ENCODE measurements at regions not wholly inside any gene's neighbourhood (a gene's known extent, or its start where the extent isn't known, plus 50 kb on each side); places are given as distances from the start of the nearest gene placed in this dataset.
"Not testable (repeated sequence)": the region's sequence is repeated elsewhere in the genome, so short reads cannot be mapped to it uniquely, and the experiment has no call there.

- DNase-seq (ENCODE audit: low read depth) = no peak
Measured at GRCh38 chr6:170198298-170198697, 92.6 kb downstream of the DLL1 start.

GRCh38 chr6:170193326-170193821 is 97.5 kb downstream of the DLL1 start:
- no peak for DNase-seq (ENCODE audit: low read depth)

GRCh38 chr6:170192905-170193304 is 98.0 kb downstream of the DLL1 start:
- DNase-seq (ENCODE audit: low read depth) = no peak

- not testable (repeated sequence) for DNase-seq (ENCODE audit: low read depth)
Measured at GRCh38 chr6:170192101-170192500, 98.8 kb downstream of the DLL1 start.

GRCh38 chr6:170190046-170190445 is 100.8 kb downstream of the DLL1 start:
- DNase-seq (ENCODE audit: low read depth) = no peak

GRCh38 chr6:170189236-170189635 is 101.6 kb downstream of the DLL1 start:
- DNase-seq (ENCODE audit: low read depth) = no peak

- DNase-seq (ENCODE audit: low read depth) = no peak
Measured at GRCh38 chr6:170188571-170189001, 102.3 kb downstream of the DLL1 start.

GRCh38 chr6:170187669-170188566 is 103.0 kb downstream of the DLL1 start:
- DNase-seq (ENCODE audit: low read depth) = no peak

GRCh38 chr6:170186941-170187668 is 103.8 kb downstream of the DLL1 start:
- DNase-seq (ENCODE audit: low read depth) = no peak

- no peak for DNase-seq (ENCODE audit: low read depth)
Measured at GRCh38 chr6:170186006-170186935, 104.6 kb downstream of the DLL1 start.

- no peak for DNase-seq (ENCODE audit: low read depth)
Measured at GRCh38 chr6:170185175-170185978, 105.5 kb downstream of the DLL1 start.

GRCh38 chr6:170184316-170184715 is 106.6 kb downstream of the DLL1 start:
- no peak for DNase-seq (ENCODE audit: low read depth)

GRCh38 chr6:170183521-170183920 is 107.4 kb downstream of the DLL1 start:
- no peak for DNase-seq (ENCODE audit: low read depth)

GRCh38 chr6:170182781-170183120 is 108.1 kb downstream of the DLL1 start:
- DNase-seq (ENCODE audit: low read depth) = no peak

GRCh38 chr6:170182093-170182780 is 108.6 kb downstream of the DLL1 start:
- no peak for DNase-seq (ENCODE audit: low read depth)

GRCh38 chr6:170181338-170181690 is 109.6 kb downstream of the DLL1 start:
- DNase-seq (ENCODE audit: low read depth) = no peak

- no peak for DNase-seq (ENCODE audit: low read depth)
Measured at GRCh38 chr6:170180671-170181337, 110.1 kb downstream of the DLL1 start.

- DNase-seq (ENCODE audit: low read depth) = no peak
Measured at GRCh38 chr6:170179616-170180324, 111.1 kb downstream of the DLL1 start.

All from renal cortical epithelial cell (primary cell).